ENCODE measurements at regions not wholly inside any gene's neighbourhood (a gene's known extent, or its start where the extent isn't known, plus 50 kb on each side); places are given as distances from the start of the nearest gene placed in this dataset.

GRCh38 chr10:33621101-33621500 lies 286.6 kb upstream of the NRP1 start:
- H3K27me3 ChIP-seq (replicated peaks; ENCODE audit: insufficient read depth, low read depth, low read length, poor library complexity): no peaks in the 10 kb centered on the region
- no TSS peak for BruUV-seq (replicated peaks)
- no peak overlapping the region for H3K4me3 ChIP-seq (ENCODE audit: low read depth, low read length, poor library complexity, severe bottlenecking)
- no peak for TF ChIP-seq CTCF (conservative IDR thresholded peaks at IDR 0.05; ENCODE audit: low read depth, low read length)
- intact Hi-C loops (cut with micrococcal nuclease; ENCODE audit: unreplicated experiment): no loop called here
- H3K27ac ChIP-seq (ENCODE audit: low read depth, low read length, poor library complexity, severe bottlenecking): no peak overlapping the region
- CTCF ChIA-PET: no interaction called here
- no peak for DNase-seq (ENCODE audit: low spot score)
- H3K36me3 ChIP-seq (ENCODE audit: insufficient read depth, low read length, poor library complexity, severe bottlenecking): no peaks in the 10 kb centered on the region
- POLR2A ChIA-PET (ENCODE audit: low non-redundant PET): no interaction called here
- H3K9me3 ChIP-seq (ENCODE audit: low read depth, low read length, poor library complexity, severe bottlenecking): no peaks in the 10 kb centered on the region
- no peaks in the 10 kb centered on the region for H3K4me1 ChIP-seq (ENCODE audit: insufficient read depth, low read length, poor library complexity, severe bottlenecking)

GRCh38 chr10:33618196-33618595 lies 283.7 kb upstream of the NRP1 start:
- Histone ChIP-seq H3K36me3 (ENCODE audit: insufficient read depth, low read length, poor library complexity, severe bottlenecking) (no peaks in the 10 kb centered on the region), H3K27me3 (replicated peaks; ENCODE audit: insufficient read depth, low read depth, low read length, poor library complexity) (no peaks in the 10 kb centered on the region), H3K4me1 (ENCODE audit: insufficient read depth, low read length, poor library complexity, severe bottlenecking) (no peaks in the 10 kb centered on the region), H3K27ac (ENCODE audit: low read depth, low read length, poor library complexity, severe bottlenecking) (no peak overlapping the region), H3K4me3 (ENCODE audit: low read depth, low read length, poor library complexity, severe bottlenecking) (no peak overlapping the region), H3K9me3 (ENCODE audit: low read depth, low read length, poor library complexity, severe bottlenecking) (no peaks in the 10 kb centered on the region)
- no peak for DNase-seq (ENCODE audit: low spot score)
- POLR2A ChIA-PET (ENCODE audit: low non-redundant PET): no interaction called here
- intact Hi-C loops (cut with micrococcal nuclease; ENCODE audit: unreplicated experiment): no loop called here
- no TSS peak for BruUV-seq (replicated peaks)
- TF ChIP-seq CTCF (conservative IDR thresholded peaks at IDR 0.05; ENCODE audit: low read depth, low read length): no peak
- no peak for TF ChIP-seq EZH2 (IDR thresholded peaks at IDR 0.05; ENCODE audit: borderline replicate concordance, low read depth, low read length, poor library complexity, severe bottlenecking)
- CTCF ChIA-PET: no interaction called here

- no peak for DNase-seq (ENCODE audit: low spot score)
- no peak for TF ChIP-seq CTCF (conservative IDR thresholded peaks at IDR 0.05; ENCODE audit: low read depth, low read length)
- TF ChIP-seq EZH2 (IDR thresholded peaks at IDR 0.05; ENCODE audit: borderline replicate concordance, low read depth, low read length, poor library complexity, severe bottlenecking): no peak
- H3K36me3 ChIP-seq (ENCODE audit: insufficient read depth, low read length, poor library complexity, severe bottlenecking): no peaks in the 10 kb centered on the region
- CTCF ChIA-PET: no interaction called here
- no peaks in the 10 kb centered on the region for H3K4me1 ChIP-seq (ENCODE audit: insufficient read depth, low read length, poor library complexity, severe bottlenecking)
- BruUV-seq (replicated peaks): no TSS peak
- intact Hi-C loops (cut with micrococcal nuclease; ENCODE audit: unreplicated experiment): no loop called here
- no peak overlapping the region for H3K4me3 ChIP-seq (ENCODE audit: low read depth, low read length, poor library complexity, severe bottlenecking)
- H3K27ac ChIP-seq (ENCODE audit: low read depth, low read length, poor library complexity, severe bottlenecking): no peak overlapping the region
- H3K27me3 ChIP-seq (replicated peaks; ENCODE audit: insufficient read depth, low read depth, low read length, poor library complexity): no peaks in the 10 kb centered on the region
- no peaks in the 10 kb centered on the region for H3K9me3 ChIP-seq (ENCODE audit: low read depth, low read length, poor library complexity, severe bottlenecking)
- POLR2A ChIA-PET (ENCODE audit: low non-redundant PET): no interaction called here
Measured at GRCh38 chr10:33617381-33618080, 283.1 kb upstream of the NRP1 start.
